ENCODE measurements at regions not wholly inside any gene's neighbourhood (a gene's known extent, or its start where the extent isn't known, plus 50 kb on each side); places are given as distances from the start of the nearest gene placed in this dataset.

- in situ Hi-C loops (cut with HindIII; ENCODE audit: extremely low pct_ligation_motif_present, low pct_unique_long_range_greater_than_20kb), result no loop called here
Measured at GRCh38 chr9:13769641-13770040, 490.1 kb upstream of the MPDZ start.

GRCh38 chr9:13769006-13769405 is 489.5 kb upstream of the MPDZ start:
- intact Hi-C loops (cut with micrococcal nuclease; ENCODE audit: unreplicated experiment) (no loop called here), in situ Hi-C loops (cut with HindIII; ENCODE audit: extremely low pct_ligation_motif_present, low pct_unique_long_range_greater_than_20kb) (no loop called here)
- H3K36me3 ChIP-seq (replicated peaks in 1 of 2; ENCODE audit: control insufficient read depth in 1 of 2, insufficient read depth in 2 of 2, low read length in 2 of 2), result no peaks in the 10 kb centered on the region
- no peaks in the 10 kb centered on the region for H3K4me1 ChIP-seq (ENCODE audit: insufficient read depth, low read length)
- no peak overlapping the region for H3K27ac ChIP-seq (ENCODE audit: extremely low read length, insufficient read depth, low read length)
- TF ChIP-seq CC2D1A (CRISPR knock-in tag; IDR thresholded peaks at IDR 0.05) (no peak), RNF219 (CRISPR knock-in tag; IDR thresholded peaks at IDR 0.05) (no peak), ZNF280D (CRISPR knock-in tag; IDR thresholded peaks at IDR 0.05) (no peak), SP5 (CRISPR knock-in tag; IDR thresholded peaks at IDR 0.05; ENCODE audit: borderline replicate concordance, low read depth) (no peak), YEATS2 (CRISPR knock-in tag; IDR thresholded peaks at IDR 0.05; ENCODE audit: borderline replicate concordance) (no peak), ZNF567 (CRISPR knock-in tag; IDR thresholded peaks at IDR 0.05; ENCODE audit: borderline replicate concordance) (no peak)
- TF ChIP-seq, protein P1, sequence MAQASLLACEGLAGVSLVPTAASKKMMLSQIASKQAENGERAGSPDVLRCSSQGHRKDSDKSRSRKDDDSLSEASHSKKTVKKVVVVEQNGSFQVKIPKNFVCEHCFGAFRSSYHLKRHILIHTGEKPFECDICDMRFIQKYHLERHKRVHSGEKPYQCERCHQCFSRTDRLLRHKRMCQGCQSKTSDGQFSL (CRISPR knock-in tag; IDR thresholded peaks at IDR 0.05), result no peak
- no TSS peak for BruUV-seq (replicated peaks)
- FAIRE-seq (no peak), DNase-seq (ENCODE audit: low spot score) (no peak), ATAC-seq (no peak)
- WGBS (ENCODE audit: low lambda C conversion rate), result 11% methylated on average over 3 of the region's 3 CpGs
- no peaks in the 10 kb centered on the region for H3K27me3 ChIP-seq (ENCODE audit: control insufficient read depth in 1 of 2, insufficient read depth in 2 of 2, low read length in 2 of 2)
- no peak overlapping the region for H2AFZ ChIP-seq (ENCODE audit: low read length)
- no peaks in the 10 kb centered on the region for H3K9me3 ChIP-seq (ENCODE audit: low read length)
- no peaks in the 10 kb centered on the region for H3K79me2 ChIP-seq (ENCODE audit: insufficient read depth, low read length)
- H3K4me3 ChIP-seq (replicated peaks in 1 of 3; ENCODE audit: insufficient read depth in 1 of 3, low read depth in 2 of 3, low read length in 3 of 3), result no peak overlapping the region
- no peak overlapping the region for H3K9ac ChIP-seq (ENCODE audit: insufficient read depth, low read depth, low read length)
- no peak overlapping the region for H3K4me2 ChIP-seq (ENCODE audit: low read depth, low read length)
- H4K20me1 ChIP-seq (ENCODE audit: insufficient read depth, low read length), result no peaks in the 10 kb centered on the region
- POLR2A ChIA-PET, result no interaction called here
- CTCF ChIA-PET (ENCODE audit: low intra/inter-chr PET ratio, low total read pairs), result no interaction called here

More at GRCh38 chr9:13769641-13770040, 490.1 kb upstream of the MPDZ start:
- no peak overlapping the region for H3K9ac ChIP-seq (ENCODE audit: insufficient read depth, low read depth, low read length)
- no peak overlapping the region for H3K27ac ChIP-seq (ENCODE audit: extremely low read length, insufficient read depth, low read length)
- H3K4me2 ChIP-seq (ENCODE audit: low read depth, low read length), result no peak overlapping the region
- H3K79me2 ChIP-seq (ENCODE audit: insufficient read depth, low read length), result no peaks in the 10 kb centered on the region
- no peaks in the 10 kb centered on the region for H3K9me3 ChIP-seq (ENCODE audit: low read length)
- H3K4me3 ChIP-seq (replicated peaks in 1 of 3; ENCODE audit: insufficient read depth in 1 of 3, low read depth in 2 of 3, low read length in 3 of 3), result no peak overlapping the region
- H2AFZ ChIP-seq (ENCODE audit: low read length), result no peak overlapping the region
- no TSS peak for BruUV-seq (replicated peaks)
- CTCF ChIA-PET (ENCODE audit: low intra/inter-chr PET ratio, low total read pairs), result no interaction called here
- no peaks in the 10 kb centered on the region for H3K27me3 ChIP-seq (ENCODE audit: control insufficient read depth in 1 of 2, insufficient read depth in 2 of 2, low read length in 2 of 2)
- no peaks in the 10 kb centered on the region for H4K20me1 ChIP-seq (ENCODE audit: insufficient read depth, low read length)
- DNase-seq (ENCODE audit: low spot score), result no peak
- H3K4me1 ChIP-seq (ENCODE audit: insufficient read depth, low read length), result no peaks in the 10 kb centered on the region
- ATAC-seq, result no peak
- no peaks in the 10 kb centered on the region for H3K36me3 ChIP-seq (replicated peaks in 1 of 2; ENCODE audit: control insufficient read depth in 1 of 2, insufficient read depth in 2 of 2, low read length in 2 of 2)
- peak; percentile 47; the same call in 1 of the 2 replicates for TF ChIP-seq MAFF (IDR thresholded peaks at IDR 0.05; ENCODE audit: low read depth, low read length)
- peak in 1 of 2 experiments; percentile 64; a peak in 2 of 4 replicates for TF ChIP-seq MAFK (conservative IDR thresholded peaks at IDR 0.05 in 1 of 2, IDR thresholded peaks at IDR 0.05 in 1 of 2; ENCODE audit: low read length in 2 of 2)
- TF ChIP-seq, protein P2, sequence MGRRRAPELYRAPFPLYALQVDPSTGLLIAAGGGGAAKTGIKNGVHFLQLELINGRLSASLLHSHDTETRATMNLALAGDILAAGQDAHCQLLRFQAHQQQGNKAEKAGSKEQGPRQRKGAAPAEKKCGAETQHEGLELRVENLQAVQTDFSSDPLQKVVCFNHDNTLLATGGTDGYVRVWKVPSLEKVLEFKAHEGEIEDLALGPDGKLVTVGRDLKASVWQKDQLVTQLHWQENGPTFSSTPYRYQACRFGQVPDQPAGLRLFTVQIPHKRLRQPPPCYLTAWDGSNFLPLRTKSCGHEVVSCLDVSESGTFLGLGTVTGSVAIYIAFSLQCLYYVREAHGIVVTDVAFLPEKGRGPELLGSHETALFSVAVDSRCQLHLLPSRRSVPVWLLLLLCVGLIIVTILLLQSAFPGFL (CRISPR knock-in tag; IDR thresholded peaks at IDR 0.05), result no peak
- no peak for TF ChIP-seq MED8 (CRISPR knock-in tag; IDR thresholded peaks at IDR 0.05; ENCODE audit: insufficient replicate concordance)
- WGBS (ENCODE audit: low lambda C conversion rate), result 0% methylated on average over 1 of the region's 1 CpG
- POLR2A ChIA-PET, result no interaction called here
- intact Hi-C loops (cut with micrococcal nuclease; ENCODE audit: unreplicated experiment), result no loop called here
- FAIRE-seq, result no peak
